ENCODE measurements at regions not wholly inside any gene's neighbourhood (a gene's known extent, or its start where the extent isn't known, plus 50 kb on each side); places are given as distances from the start of the nearest gene placed in this dataset.
A peak's percentile ranks its signal among the peaks of the same experiment; 100 is the strongest.
"Not testable (repeated sequence)": the region's sequence is repeated elsewhere in the genome, so short reads cannot be mapped to it uniquely, and the experiment has no call there.

DNA sequence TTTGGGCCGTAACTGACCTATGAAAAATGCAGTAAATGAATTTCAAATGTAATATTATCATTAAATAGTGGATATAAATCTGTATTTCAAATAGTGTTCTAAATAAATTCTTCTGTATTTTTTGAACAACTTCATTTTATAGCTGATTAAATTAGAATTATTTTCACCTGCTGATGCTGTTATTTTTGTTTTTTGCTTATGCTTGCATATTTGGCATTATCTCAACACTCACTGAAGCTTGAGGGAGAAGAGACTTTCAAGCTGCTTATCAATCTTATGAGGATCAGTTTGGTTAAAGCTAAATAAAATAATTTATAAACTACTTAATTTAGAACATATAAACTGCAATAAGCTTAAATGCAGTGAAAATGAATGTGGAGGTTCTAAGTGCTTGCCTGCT, 251.3 kb upstream of the PCDH9 start:
- no peak for DNase-seq

DNA sequence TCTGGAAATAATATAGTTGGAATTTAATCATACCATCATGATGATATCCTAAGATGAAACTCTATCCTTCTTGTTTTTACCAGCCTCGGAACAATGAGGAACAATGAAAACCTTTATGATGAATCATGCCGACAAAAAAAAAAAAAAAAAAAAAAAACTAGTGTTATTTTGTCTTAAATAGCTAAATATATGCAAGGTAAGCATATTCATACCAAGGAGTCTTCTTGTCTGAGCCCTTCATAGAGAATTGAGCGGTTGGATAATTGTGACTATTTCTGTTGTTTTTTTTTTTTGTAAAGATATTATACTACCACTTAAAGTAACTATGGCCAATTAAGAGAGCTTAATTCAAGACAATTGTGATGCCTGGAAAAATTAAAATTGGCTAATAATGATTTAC, 244.0 kb upstream of the PCDH9 start:
- DNase-seq: no peak

DNA sequence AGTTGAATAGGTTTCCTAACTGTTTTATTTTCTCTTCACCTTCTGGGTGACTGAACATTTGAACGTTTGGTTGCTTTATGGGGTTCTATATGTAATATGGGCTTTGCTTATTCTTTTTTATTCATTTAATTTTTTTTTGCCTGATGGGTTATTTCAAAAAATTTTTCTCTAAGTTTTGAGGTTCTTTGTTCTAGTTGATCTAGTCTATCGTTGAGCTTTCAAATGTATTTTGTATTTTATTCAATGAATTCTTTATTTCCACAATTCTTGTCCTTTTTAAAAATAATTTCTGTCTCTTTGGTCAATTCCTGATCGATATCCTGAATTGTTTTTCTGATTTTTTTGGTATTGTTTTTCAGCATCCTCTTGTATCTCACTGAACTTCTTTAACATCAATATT, 239.5 kb upstream of the PCDH9 start:
- no peak for DNase-seq

DNA sequence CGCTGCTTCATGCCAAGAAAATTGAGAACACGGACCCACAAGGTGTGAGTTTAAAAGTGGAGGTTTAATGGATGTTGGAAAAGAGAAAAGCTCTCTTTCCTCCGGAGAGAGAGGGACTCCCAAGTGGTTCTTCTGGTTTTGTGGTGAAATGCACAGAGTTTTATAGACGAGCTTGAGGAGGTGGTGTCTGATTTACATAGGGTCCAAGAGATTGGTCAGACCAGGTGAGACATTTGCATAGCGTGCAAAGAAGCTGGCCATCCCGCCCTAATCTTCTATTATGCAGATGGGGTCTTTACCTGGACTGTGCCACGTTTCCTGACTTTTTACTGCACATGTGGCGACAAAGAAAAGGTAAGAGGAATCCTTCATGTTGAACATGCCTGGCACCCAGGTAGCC, 236.4 kb upstream of the PCDH9 start:
- no peak for DNase-seq

DNA sequence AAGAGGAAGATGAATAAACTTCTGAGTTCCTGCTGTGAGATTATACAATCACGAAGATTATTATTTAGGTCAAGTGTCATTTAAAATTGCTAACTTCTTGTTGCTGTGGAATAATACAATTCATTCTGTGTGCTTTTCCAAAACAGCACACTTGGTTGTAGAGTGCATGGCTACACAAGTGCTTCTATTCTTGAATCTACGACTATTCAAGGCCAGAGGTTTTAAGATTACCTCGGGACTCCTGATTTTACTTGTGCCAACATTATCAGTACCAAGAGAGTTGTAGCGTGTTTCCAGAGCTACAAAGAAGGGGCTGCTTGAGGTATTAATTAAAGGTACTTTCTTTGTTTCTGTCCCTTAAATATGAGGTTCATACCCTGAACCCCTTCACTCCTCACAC, 234.0 kb upstream of the PCDH9 start:
- DNase-seq: no peak

DNA sequence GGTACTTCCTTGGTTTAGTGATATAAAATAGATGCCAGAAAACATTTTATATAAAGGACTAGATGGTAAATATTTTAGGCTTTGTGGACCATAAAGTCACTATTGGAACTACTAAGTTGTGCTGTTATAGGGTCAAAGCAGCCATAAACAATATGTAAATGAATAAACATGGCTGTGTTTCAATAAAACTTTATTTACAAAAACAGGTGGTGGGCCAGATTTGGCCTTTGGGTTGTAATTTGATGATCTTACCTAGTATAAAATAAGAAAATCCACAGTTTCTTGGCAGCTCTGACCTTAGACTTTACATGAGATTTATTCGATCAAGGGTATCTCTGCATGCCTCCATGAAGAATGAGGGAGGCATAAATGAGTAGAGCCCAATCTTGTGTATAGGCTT, 232.0 kb upstream of the PCDH9 start:
- no peak for DNase-seq

DNA sequence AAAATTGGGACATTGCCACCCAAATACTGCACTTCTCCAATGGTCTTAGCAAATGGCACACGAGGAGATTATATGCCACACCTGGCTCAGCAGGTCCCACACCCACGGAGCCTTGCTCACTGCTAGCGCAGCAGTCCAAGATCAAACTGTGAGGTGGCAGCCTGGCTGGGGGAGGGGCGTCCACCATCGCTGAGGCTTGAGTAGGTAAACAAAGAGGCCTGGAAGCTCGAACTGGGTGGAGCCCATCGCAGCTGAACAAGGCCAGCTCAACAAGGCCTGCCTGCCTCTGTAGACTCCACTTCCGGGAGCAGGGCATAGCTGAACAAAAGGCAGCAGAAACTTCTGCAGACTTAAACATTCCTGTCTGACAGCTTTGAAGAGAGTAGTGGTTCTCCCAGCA, 222.4 kb upstream of the PCDH9 start:
- DNase-seq: not testable (repeated sequence)

DNA sequence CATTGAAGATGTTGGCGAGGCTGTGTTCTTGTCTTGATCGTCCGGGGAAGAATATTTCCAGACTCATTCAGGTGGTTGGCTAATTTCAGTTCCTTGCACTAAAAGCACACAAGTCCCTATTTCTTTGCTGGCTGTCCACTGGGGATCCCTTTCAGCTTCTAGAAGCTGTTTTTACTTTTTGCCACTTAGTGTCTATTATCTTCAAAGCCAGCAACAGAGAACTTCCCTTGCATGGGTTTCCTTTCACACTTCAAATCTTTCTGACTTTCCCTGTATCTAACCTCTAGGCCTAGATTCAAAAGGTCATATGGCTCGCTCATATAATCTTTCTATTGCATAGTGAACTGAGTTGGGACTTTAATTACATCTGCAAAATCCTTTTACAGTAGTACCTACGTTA, 215.3 kb upstream of the PCDH9 start:
- DNase-seq: no peak

DNA sequence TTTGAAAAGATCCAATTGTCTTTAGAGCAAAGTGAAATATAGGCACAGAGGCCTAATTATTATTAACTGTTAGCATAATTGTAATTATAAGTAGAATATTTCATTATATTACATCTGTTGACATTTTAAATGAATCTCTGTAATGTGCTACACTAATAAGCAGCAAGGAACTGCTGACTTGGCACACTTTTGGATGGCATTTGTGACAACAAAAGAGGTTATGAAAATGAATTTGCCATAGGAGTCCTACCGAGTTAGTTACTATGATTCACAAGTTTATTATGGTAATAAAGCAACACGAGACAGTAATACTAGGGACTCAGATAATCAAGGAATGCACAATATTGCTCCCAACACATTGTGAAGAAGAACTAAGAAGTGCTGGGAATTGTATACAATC, 213.8 kb upstream of the PCDH9 start:
- DNase-seq: no peak

DNA sequence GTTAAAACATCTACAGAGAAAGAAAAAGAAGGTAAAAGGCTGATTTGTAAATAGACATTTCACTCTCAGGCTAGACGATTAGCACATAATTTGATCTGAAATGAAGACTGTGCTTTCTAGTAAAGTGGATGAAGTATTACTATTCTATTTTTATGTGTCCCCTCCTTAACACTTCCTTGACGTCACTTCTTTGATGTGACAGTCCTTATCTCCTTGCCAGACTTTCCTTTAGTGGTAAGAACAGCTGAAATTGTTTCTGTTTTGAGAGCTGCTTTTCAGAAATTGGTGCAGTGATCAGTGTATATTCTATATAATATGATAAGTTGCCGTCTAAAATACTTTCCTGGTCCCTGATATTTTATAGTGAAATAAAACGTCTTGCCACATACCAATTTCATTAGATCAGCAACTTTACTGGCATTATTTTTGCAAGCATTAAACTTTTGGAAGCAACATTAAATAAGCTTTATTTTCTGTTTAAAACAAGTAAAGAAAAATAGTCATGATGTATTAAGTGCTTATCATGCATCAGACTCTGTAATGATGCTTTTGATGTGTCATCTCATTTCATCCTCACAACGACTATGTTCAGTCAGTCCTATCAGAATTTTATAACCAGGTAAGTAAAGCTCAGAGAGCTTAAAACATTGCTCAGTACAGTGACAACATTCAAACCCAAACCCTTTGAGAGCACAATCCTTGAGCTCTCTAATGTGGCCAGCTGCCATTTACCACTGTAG, 210.3 kb upstream of the PCDH9 start:
- DNase-seq: no peak

DNA sequence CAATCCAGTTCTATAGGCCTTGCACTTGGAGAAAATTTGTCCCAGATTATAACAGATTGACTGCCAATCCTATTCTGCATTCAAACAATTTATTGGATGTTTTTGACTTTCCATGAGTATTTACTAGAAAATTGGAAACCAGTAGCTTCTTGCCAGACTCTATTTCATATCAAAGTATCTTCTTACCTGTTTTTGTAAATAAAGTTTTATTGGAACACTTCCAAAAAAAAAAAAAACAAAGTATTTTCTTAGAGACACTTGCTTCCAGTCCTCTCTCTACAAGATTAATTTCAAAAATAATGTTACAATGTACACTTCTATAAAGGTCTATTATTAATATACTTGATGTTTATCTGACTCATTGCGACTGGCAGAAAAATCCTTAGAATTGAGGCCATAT, 209.2 kb upstream of the PCDH9 start:
- no peak for DNase-seq

DNA sequence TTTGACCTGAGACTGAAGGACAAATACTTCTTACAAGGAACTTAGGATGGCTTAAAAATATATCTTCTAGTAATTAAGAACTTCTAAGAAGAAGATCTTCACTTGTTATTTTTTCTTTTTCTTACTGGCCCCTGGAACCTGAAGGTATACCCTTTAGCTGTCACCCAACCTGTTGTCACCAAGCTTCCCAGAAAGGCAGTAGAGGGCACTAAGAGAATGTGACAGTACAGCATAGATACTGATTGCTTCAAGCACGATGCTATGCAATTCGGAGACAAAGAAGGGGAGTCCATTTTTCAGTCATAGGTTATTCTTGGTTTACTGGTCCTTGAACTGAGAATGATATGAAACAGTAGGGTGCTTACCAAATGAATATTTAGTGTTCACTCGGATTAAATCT, 208.3 kb upstream of the PCDH9 start:
- DNase-seq: no peak

DNA sequence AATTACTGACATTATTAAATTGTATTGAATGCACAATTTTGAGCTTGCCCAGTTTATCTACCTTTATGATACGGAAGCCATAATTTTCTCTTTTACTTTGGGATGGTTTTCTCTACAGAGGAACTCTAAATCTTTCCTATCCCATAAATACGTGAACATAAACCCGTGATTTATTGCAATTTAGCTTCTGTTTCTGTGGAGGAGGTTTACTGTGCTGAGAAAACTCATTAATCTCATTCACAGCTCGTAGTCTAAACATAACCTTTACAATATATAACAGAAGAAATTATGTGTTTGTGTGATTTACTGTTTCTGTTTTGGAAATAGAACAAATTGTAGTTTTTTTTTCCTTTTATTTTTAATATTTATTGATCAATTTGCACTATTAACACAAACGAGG, 207.1 kb upstream of the PCDH9 start:
- DNase-seq: peak; percentile 61

DNA sequence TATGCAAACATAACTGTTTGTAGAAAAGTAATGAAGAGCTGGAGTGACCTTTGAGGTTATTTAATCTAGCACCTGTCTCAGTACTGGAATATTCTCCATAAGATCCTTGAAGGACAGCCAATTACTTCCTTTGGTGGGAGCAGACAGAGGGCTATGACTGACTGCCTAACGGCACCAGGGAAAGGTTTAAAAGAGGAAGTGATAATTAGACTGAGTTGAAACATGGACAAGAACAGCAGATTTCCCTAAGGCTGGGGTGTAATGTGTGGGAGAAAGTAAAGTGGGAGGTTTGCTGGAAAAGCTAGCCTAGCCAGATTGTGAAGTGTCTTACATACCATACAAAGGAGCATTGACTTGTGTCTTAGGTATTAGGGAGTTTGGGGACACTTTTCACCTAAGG, 191.3 kb upstream of the PCDH9 start:
- no peak for DNase-seq

DNA sequence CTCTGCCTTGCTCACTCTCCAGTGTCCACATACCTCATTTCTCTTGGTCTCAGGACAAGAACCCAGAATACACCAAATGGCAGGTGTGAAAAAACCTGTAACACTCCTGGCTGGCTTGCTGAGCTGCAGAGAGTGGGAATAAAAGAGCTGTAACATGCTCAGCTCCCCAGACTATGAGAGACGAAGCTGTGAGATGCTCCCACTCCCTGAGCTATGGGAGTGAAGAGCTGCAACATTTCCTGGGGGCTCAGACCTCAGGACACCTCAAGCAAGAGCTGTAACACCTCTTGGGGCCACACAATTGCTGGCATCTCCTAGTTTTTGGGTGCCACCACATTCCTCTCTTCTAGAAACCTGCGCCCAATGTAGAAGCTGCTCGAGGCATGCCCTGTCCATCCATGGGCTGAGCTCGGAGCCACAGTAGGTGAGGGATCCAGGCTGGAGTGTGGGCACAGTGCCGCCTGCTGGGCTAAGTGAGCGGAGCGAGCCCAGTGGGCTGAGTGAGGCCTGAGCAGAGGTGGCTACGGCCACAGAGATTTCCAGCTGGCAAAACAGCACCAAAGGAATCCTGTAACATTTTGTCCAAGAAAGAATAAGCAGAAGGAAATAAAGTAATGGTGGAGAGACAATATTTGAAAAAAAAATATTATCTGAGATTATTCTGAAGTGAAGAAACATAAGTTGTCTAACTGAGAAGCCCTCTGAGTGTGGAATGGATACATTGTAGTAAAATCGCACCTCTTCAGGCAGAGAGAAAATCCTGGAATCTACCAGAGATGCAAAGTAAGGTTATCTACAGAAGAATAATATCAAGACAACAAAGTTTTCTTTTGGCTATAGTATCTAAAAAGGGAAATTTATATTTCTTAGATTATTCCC, 186.2 kb upstream of the PCDH9 start:
- DNase-seq: no peak

DNA sequence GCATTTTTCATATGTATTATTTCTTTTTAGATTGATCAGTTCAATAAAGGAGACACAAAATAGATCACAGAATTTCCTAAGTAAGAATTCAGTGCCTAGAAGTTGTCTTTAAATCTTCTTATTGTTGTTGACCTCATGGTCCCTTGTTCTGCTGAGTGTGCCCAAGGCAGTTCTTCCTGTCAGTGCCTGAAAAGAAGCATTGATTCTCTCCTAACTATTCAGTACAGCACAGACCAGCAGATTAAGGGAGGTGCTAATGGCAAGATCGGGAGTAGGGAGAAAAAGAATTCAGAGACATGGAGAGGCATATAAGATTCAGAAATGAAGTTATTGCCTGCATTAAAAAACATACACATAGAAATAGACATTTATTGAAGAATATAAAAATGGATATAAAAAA, 180.5 kb upstream of the PCDH9 start:
- DNase-seq: no peak

DNA sequence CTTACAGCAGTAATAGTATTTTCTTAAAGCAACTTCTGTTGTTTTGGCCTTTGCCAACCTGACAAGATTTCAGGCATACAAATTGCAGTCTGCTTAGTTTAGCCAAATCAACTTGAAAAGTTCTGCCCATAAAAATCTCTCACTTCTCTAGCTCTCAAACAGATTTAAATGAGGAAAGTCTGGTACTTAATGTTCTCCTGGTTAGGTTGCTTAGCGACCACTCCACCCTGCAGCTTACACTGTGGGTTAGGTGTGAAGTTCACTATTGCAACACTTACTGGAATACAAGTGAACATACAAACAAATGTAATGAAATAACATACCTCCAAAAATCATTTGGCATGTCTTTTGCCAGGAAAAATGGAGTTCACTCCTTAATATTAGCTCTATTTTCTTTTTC, 178.7 kb upstream of the PCDH9 start:
- DNase-seq: no peak

DNA sequence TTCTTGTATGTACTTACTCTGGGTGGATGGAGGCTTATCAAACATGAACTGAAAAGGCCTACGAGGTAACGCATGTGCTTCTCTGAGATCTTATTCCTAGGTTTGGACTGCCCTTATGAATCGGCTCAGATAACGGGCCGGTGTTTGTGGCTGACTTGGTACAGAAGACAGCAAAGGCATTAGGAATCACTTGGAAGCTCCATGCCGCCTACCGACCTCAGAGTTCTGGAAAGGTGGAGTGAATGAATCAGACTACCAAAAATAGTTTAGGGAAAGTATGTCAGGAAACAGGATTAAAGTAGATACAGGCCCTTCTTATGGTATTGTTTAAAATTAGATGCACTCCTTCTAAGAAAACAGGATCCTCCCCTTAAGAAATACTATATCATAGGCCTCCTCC, 172.4 kb upstream of the PCDH9 start:
- no peak for DNase-seq

DNA sequence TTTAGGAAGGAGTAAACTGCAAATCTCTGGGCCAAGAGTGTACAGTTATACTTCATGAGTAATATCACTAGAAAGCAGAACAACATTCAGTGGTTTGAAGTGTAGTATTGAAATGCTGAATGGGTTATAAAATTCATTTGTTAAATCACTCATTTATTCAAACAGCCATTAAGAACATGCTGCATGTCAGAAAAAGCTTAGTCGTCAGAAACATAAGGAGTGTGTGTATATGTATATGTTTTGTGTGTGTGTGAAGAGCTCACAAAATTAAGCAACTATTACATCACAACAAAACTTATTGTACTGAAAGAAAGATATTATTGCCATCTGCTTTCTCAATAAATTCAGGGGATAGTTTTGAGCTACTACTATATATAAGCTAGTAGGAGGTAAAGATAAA, 165.4 kb upstream of the PCDH9 start:
- DNase-seq: no peak

DNA sequence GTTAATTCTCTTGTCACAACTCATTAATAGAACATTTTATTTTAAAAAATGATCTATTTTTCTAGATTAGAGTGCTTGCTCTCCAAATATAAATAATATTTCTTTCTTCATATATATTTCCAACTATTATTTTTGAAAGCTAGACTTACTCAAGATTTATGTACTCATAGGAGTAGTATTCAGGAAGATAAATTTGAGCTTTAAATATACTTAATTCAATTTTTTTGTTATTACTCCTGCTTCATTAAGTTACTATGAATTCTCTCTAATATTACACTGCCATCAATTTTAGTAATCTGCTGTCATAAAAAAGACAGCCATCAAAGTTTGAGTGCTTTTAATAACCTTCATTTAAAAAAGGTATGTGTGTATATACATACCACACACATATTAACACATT, 161.9 kb upstream of the PCDH9 start:
- no peak for DNase-seq

DNA sequence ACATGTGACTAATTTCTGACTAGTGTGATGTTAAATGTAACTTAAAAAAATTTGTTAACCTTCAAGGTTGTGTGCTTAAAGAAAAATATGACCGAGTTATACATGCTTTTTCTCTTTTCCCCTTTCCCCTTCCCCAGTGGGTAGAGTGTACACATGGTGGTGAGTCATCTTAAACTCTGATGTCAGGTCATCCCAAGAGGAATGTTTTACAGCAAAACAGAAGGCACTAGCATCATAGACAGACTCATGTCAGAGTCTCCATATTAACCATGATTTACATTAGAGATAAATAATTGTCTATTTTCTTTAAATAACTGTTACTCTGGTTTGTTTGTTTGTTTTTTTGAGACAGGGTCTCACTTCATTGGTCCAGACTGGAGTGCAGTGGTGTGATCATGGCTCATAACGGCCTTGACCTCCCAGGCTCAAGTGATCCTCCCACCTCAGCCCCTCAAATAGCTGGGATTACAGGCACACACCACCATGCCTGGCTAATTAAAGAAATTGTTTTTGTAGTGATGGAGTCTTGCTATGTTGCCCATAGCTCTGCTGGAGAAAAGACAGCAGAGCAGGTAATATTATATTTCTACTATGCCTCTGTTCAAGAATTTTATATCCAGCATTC, 160.4 kb upstream of the PCDH9 start:
- DNase-seq: no peak

DNA sequence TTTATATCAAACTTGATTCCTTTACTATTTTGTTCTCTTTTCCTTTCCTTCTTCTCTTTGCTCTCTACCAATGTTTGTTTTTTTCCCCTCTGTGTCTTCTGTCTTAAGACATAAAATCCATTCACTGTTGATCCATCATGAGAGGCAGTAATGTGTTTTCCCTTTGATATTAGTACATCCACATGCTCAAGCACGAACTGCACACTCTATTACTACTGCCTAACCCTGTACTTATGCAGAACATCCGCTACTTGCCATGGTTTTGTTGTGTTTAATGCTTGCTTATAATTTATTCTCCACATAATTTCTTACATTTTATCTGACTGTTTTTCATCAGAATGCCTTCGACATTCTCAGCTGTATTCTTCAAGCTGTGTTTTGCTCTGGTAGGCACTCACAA, 159.0 kb upstream of the PCDH9 start:
- no peak for DNase-seq

DNA sequence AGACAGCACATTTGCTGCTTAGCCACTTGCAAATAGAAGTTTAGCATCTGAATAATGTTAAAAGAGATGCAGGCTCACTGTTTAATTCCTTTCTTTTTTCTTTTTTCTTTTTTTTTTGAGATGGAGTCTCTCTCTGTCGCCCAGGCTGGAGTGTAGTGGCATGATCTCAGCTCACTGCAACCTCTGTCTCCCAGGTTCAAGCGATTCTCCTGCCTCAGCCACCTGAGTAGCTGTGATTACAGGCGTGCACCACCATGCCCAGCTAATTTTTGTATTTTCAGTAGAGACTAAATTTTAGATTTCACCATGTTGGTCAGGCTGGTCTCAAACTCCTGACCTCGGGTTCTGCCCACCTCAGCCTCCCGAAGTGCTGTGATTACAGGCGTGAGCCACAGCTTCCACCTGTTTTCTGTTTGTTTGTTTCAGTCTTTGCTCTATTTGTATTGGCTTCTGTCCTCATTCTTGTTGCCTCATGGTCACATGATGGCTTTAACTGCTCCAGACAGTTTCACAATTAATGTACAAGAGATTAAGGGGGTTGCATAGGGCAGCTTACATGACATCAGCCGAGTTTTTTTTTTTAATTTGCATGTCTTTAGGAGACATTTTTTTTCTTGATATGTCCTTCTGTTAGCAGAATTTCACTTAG, 153.1 kb upstream of the PCDH9 start:
- not testable (repeated sequence) for DNase-seq

DNA sequence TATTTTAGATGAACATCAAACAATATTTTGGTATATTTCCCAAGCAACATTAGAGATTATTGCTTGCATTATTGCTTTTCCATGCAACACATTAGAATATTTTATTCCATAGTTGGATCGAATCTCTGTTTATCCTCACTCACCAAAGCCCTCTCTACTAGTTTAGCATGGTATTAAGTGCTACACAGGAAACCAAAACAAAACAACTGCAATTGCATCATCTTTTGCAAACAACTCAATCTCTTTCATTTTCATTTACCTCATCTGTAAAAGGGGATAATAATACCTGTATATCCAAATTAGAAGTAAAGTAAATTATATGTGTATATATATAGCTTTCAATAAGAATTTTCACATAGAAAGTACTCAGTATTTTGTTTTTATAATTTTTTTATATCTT, 147.8 kb upstream of the PCDH9 start:
- no peak for DNase-seq
